ENCODE measurements at regions not wholly inside any gene's neighbourhood (a gene's known extent, or its start where the extent isn't known, plus 50 kb on each side); places are given as distances from the start of the nearest gene placed in this dataset.

GRCh38 chr3:160622263-160623045 lies 54.5 kb upstream of the ARL14 start:
- no peak for DNase-seq (ENCODE audit: low read depth, low spot score)

- DNase-seq (ENCODE audit: low read depth, low spot score): no peak
These were observed 53.5 kb upstream of the KPNA4 start for GRCh38 chr3:160618878-160619277.

GRCh38 chr3:160618363-160618762 lies 53.0 kb upstream of the KPNA4 start:
- DNase-seq (ENCODE audit: low read depth, low spot score): no peak

- DNase-seq (ENCODE audit: low read depth, low spot score): no peak
These were observed 52.3 kb upstream of the KPNA4 start for GRCh38 chr3:160617636-160618035.

GRCh38 chr3:160616716-160617115 lies 51.3 kb upstream of the KPNA4 start:
- peak; percentile 79 for DNase-seq (ENCODE audit: low read depth, low spot score)

GRCh38 chr3:160616311-160616710 lies 50.9 kb upstream of the KPNA4 start:
- no peak for DNase-seq (ENCODE audit: low read depth, low spot score)

Data from astrocyte of the hippocampus (primary cell).